Spleen (tissue), 7 donors: ENCODE measurements at regions not wholly inside any gene's neighbourhood (a gene's known extent, or its start where the extent isn't known, plus 50 kb on each side); places are given as distances from the start of the nearest gene placed in this dataset.

Experiments used
- POLR2A ChIP-seq, 3 donors: fragments of 450-650 bp; IDR thresholded peaks; one replicate each; pipeline ENCODE4 v1.5.1; 2017; ENCODE audit warnings: antibody characterized with exemption in 3 of 3, mild to moderate bottlenecking in 1 of 3
- POLR2AphosphoS5 ChIP-seq, 3 donors: sonication (generic); formaldehyde crosslinking; IDR thresholded peaks; one replicate each; pipeline ENCODE4 v1.5.1; 2017; ENCODE audit warnings: antibody characterized with exemption in 3 of 3
- TF ChIP-seq, protein P1 (sequence below), 11 experiments: fragments of 200-600 bp in 7 of 11; fragments of 450-650 bp in 4 of 11; sonication (generic) in 4 of 11; IDR thresholded peaks in 8 of 11; conservative IDR thresholded peaks in 3 of 11; 1 replicate in 7 of 11; 2 replicates in 4 of 11; pipeline versions ENCODE4 v1.4.0 to v1.8.0; 2016 to 2021; ENCODE audit warnings: antibody characterized with exemption in 11 of 11, inconsistent platforms in 4 of 11, mild to moderate bottlenecking in 1 of 11
- donor health status: DM: no; HTN: no; CAD: no; lungs with moderate emphysema.
- donor health status: DM: no; HTN: no; CAD: no.
- donor health status: DM: no; HTN: no; CAD: no.

DNA sequence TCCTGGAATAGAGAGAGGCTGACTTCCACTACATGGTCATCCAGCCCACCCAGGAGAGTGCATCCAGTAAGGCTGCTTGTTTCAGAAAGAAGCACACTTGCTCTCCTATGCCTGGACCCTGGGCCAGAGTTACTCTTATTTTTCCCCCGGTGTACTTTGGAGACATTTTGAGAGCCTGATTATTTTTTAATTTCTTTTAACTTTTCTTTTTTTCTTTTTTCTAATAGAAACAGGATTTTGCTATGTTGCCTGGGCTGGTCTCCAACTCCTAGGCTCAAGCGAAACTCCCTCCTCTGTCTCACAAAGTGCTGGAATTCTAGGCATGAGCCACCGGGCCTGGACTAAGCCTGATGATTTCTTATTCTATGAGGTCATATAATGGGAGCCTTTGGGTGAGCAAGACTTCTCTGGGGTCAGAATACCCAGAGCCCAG lies 62.2 kb downstream of the RPL37A start:
- TF ChIP-seq POLR2A (IDR thresholded peaks at IDR 0.05) (no peak), POLR2AphosphoS5 (IDR thresholded peaks at IDR 0.05) (peak in 1 of 3 donors; percentile 10)
- TF ChIP-seq, protein P1, sequence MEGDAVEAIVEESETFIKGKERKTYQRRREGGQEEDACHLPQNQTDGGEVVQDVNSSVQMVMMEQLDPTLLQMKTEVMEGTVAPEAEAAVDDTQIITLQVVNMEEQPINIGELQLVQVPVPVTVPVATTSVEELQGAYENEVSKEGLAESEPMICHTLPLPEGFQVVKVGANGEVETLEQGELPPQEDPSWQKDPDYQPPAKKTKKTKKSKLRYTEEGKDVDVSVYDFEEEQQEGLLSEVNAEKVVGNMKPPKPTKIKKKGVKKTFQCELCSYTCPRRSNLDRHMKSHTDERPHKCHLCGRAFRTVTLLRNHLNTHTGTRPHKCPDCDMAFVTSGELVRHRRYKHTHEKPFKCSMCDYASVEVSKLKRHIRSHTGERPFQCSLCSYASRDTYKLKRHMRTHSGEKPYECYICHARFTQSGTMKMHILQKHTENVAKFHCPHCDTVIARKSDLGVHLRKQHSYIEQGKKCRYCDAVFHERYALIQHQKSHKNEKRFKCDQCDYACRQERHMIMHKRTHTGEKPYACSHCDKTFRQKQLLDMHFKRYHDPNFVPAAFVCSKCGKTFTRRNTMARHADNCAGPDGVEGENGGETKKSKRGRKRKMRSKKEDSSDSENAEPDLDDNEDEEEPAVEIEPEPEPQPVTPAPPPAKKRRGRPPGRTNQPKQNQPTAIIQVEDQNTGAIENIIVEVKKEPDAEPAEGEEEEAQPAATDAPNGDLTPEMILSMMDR (IDR thresholded peaks at IDR 0.05 in 8 of 11, conservative IDR thresholded peaks at IDR 0.05 in 3 of 11): no peak
